DOHH2 (cell line): ENCODE measurements at regions not wholly inside any gene's neighbourhood (a gene's known extent, or its start where the extent isn't known, plus 50 kb on each side); places are given as distances from the start of the nearest gene placed in this dataset.

Experiments used
- CTCF ChIP-seq: fragments of 200-600 bp; sonication (generic); IDR thresholded peaks from one replicate; pipeline ENCODE4 v1.5.1; 2014; ENCODE audit warnings: antibody characterized with exemption, mild to moderate bottlenecking, low read depth, low read length; ENCODE audit not compliant: poor library complexity, severe bottlenecking
- EZH2phosphoT487 ChIP-seq: fragments of 200-600 bp; sonication (generic); IDR thresholded peaks from 2 replicates; pipeline ENCODE4 v1.6.1; 2017; ENCODE audit warnings: borderline replicate concordance, mild to moderate bottlenecking, antibody characterized with exemption, low read length, moderate library complexity, mixed read lengths

- TF ChIP-seq CTCF (no peak), EZH2phosphoT487 (no peak)
These were observed 796.1 kb downstream of the TBL1XR1 start for GRCh38 chr3:176401211-176401610.
